GM12878 (cell line): ENCODE measurements at regions not wholly inside any gene's neighbourhood (a gene's known extent, or its start where the extent isn't known, plus 50 kb on each side); places are given as distances from the start of the nearest gene placed in this dataset.
A peak's percentile ranks its signal among the peaks of the same experiment; 100 is the strongest.

Source experiments
- ATAC-seq: fragments of 200-7000 bp; cut with Tn5 transposase; 3 replicates; pipeline ENCODE4 v1.9.1; 2020; ENCODE audit warnings: mild to moderate bottlenecking, moderate library complexity
- BruUV-seq: library from RNA; stranded (reverse); fragments of 400-500 nt; replicated peaks from 2 replicates; lab custom pipeline; 2021; lab: Mats Ljungman, UMichigan
- CTCF ChIA-PET: fragments of 300-600 bp; sonication (Branson Sonifier 250); formaldehyde crosslinking; extraction: SDS; loops from one replicate; lab custom pipeline; 2021; ENCODE audit warnings: inconsistent platforms; lab: Yijun Ruan, JAX
- POLR2A ChIA-PET: fragments of 350-600 bp; formaldehyde crosslinking; extraction: SDS; loops from one replicate; lab custom pipeline; 2021; ENCODE audit warnings: inconsistent platforms; lab: Charles Lee
- RAD21 ChIA-PET: fragments of 300-600 bp; sonication (Branson Sonifier 250); formaldehyde crosslinking; loops from one replicate; lab custom pipeline; 2023; ENCODE audit warnings: antibody characterized with exemption; ENCODE audit not compliant: unreplicated experiment; lab: Charles Lee
- SMC1A ChIA-PET: fragments of 300-600 bp; sonication (Branson Sonifier 250); formaldehyde crosslinking; loops from one replicate; lab custom pipeline; 2023; ENCODE audit not compliant: unreplicated experiment, uncharacterized antibody; lab: Charles Lee
- DNase-seq: peaks from one replicate; pipeline ENCODE4 v3.0.0-alpha.2; 2011; ENCODE audit warnings: low read depth, low spot score
- FAIRE-seq: peaks from 3 replicates; lab custom pipeline; 2011; peaks lifted over from hg19 to GRCh38; lab: Jason Lieb, UNC
- H2AFZ ChIP-seq: 2 replicates; pipeline ENCODE4 v1.6.0; 2011; ENCODE audit warnings: low read depth, low read length, control low read depth; ENCODE audit not compliant: control insufficient read depth
- H3K27ac ChIP-seq: 2 replicates; pipeline ENCODE4 v1.5.1; 2011; ENCODE audit warnings: control low read depth; ENCODE audit not compliant: control insufficient read depth, insufficient read depth
- H3K27me3 ChIP-seq, 2 experiments: replicated peaks in 1 of 2; 2 replicates each; pipeline versions ENCODE4 v1.6.0 to v1.6.1; 2011; ENCODE audit warnings: low read length in 1 of 2; ENCODE audit not compliant: control insufficient read depth in 2 of 2, insufficient read depth in 2 of 2
- H3K36me3 ChIP-seq, 2 experiments: 2 replicates each; pipeline ENCODE4 v1.5.1; 2011; ENCODE audit warnings: low read length in 1 of 2; ENCODE audit not compliant: control insufficient read depth in 2 of 2, insufficient read depth in 2 of 2
- H3K4me1 ChIP-seq: 2 replicates; pipeline ENCODE4 v1.6.1; 2011; ENCODE audit warnings: mild to moderate bottlenecking, low read length, moderate library complexity, mixed read lengths; ENCODE audit not compliant: control insufficient read depth, insufficient read depth
- H3K4me2 ChIP-seq: 2 replicates; pipeline ENCODE4 v1.6.0; 2011; ENCODE audit warnings: control low read depth; ENCODE audit not compliant: control insufficient read depth, insufficient read depth
- H3K4me3 ChIP-seq: fragments of 200-600 bp; sonication (generic); 2 replicates; pipeline ENCODE4 v1.5.1; 2016
- H3K79me2 ChIP-seq: 2 replicates; pipeline ENCODE4 v1.6.0; 2011; ENCODE audit warnings: low read length; ENCODE audit not compliant: control insufficient read depth, insufficient read depth
- H3K9ac ChIP-seq: 2 replicates; pipeline ENCODE4 v1.8.0; 2011; ENCODE audit warnings: low read length, control low read depth, mixed read lengths; ENCODE audit not compliant: control insufficient read depth, insufficient read depth
- H3K9me3 ChIP-seq: replicated peaks from 3 replicates; pipeline ENCODE4 v1.5.1; 2011; ENCODE audit warnings: mild to moderate bottlenecking, low read length; ENCODE audit not compliant: control insufficient read depth, insufficient read depth
- H4K20me1 ChIP-seq: 2 replicates; pipeline ENCODE4 v1.6.0; 2011; ENCODE audit not compliant: control insufficient read depth, insufficient read depth
- ASH2L ChIP-seq: fragments of 300-600, 200-600 bp; sonication (generic); IDR thresholded peaks from 2 replicates; pipeline ENCODE4 v1.6.1; 2017; ENCODE audit warnings: low read depth, mild to moderate bottlenecking, borderline replicate concordance
- BACH1 ChIP-seq: fragments of 450-650 bp; IDR thresholded peaks from 2 replicates; pipeline ENCODE4 v1.6.1; 2017; ENCODE audit warnings: mild to moderate bottlenecking, borderline replicate concordance
- CTCF ChIP-seq, 3 experiments: IDR thresholded peaks in 2 of 3; conservative IDR thresholded peaks in 1 of 3; 2 replicates each; pipeline ENCODE4 v1.5.1; 2011; ENCODE audit warnings: low read depth in 3 of 3, low read length in 3 of 3, mild to moderate bottlenecking in 3 of 3, control low read depth in 2 of 3, moderate library complexity in 2 of 3, inconsistent platforms in 1 of 3, mixed read lengths in 1 of 3; ENCODE audit not compliant: control insufficient read depth in 2 of 3, insufficient read depth in 1 of 3; ENCODE audit errors: extremely low read depth in 1 of 3
- E2F4 ChIP-seq: IDR thresholded peaks from 2 replicates; pipeline ENCODE4 v1.6.1; 2012; ENCODE audit warnings: low read depth, low read length, improper control_type of control experiment
- E2F8 ChIP-seq: fragments of 450-650 bp; IDR thresholded peaks from 2 replicates; pipeline ENCODE4 v1.6.1; 2018; ENCODE audit warnings: mild to moderate bottlenecking, low read depth, moderate library complexity; ENCODE audit not compliant: partially characterized antibody
- LARP7 ChIP-seq: fragments of 450-650 bp; IDR thresholded peaks from 2 replicates; pipeline ENCODE4 v1.6.1; 2017; ENCODE audit warnings: mild to moderate bottlenecking
- MLLT1 ChIP-seq: fragments of 450-650 bp; IDR thresholded peaks from 2 replicates; pipeline ENCODE4 v1.6.1; 2016; ENCODE audit warnings: mild to moderate bottlenecking
- NFYB ChIP-seq: IDR thresholded peaks from 2 replicates; pipeline ENCODE4 v1.6.1; 2011; ENCODE audit warnings: low read depth, mild to moderate bottlenecking, low read length, improper control_type of control experiment, moderate library complexity; ENCODE audit not compliant: insufficient read depth
- NR2C2 ChIP-seq: IDR thresholded peaks from 2 replicates; pipeline ENCODE4 v1.6.1; 2011; ENCODE audit warnings: borderline replicate concordance, low read depth; ENCODE audit not compliant: control insufficient read depth, insufficient read length
- NR2F1 ChIP-seq: fragments of 450-650 bp; conservative IDR thresholded peaks from 2 replicates; pipeline ENCODE4 v1.6.1; 2017; ENCODE audit warnings: mild to moderate bottlenecking
- RAD21 ChIP-seq: IDR thresholded peaks from 2 replicates; pipeline ENCODE4 v1.6.1; 2011; ENCODE audit warnings: mild to moderate bottlenecking, low read depth, low read length, moderate library complexity; ENCODE audit not compliant: insufficient read depth
- SMAD1 ChIP-seq: fragments of 450-650 bp; IDR thresholded peaks from 2 replicates; pipeline ENCODE4 v1.6.1; 2018; ENCODE audit warnings: mild to moderate bottlenecking, low read depth; ENCODE audit not compliant: partially characterized antibody
- TARDBP ChIP-seq: IDR thresholded peaks from 2 replicates; pipeline ENCODE4 v1.6.1; 2016; ENCODE audit warnings: borderline replicate concordance
- TCF7 ChIP-seq: IDR thresholded peaks from 2 replicates; pipeline ENCODE4 v1.6.1; 2014; ENCODE audit warnings: antibody characterized with exemption, borderline replicate concordance
- ZNF217 ChIP-seq: fragments of 450-650 bp; IDR thresholded peaks from 2 replicates; pipeline ENCODE4 v1.6.1; 2017; ENCODE audit warnings: antibody characterized with exemption, mild to moderate bottlenecking
- ZNF384 ChIP-seq: IDR thresholded peaks from 2 replicates; pipeline ENCODE4 v1.6.1; 2012; ENCODE audit warnings: low read depth, mild to moderate bottlenecking, low read length, improper control_type of control experiment, borderline replicate concordance
- WGBS: methylation state at CpG from one replicate; pipeline ENCODE4 v1.1.6; 2016; ENCODE audit warnings: low lambda C conversion rate; ENCODE audit not compliant: insufficient replicate concordance, insufficient coverage; ENCODE audit errors: missing lambda C conversion rate; 5-methylcytosine and 5-hydroxymethylcytosine counted together
- in situ Hi-C: fragments of 300-500 bp; cut with MboI; formaldehyde crosslinking; loops from 9 replicates; pipeline ENCODE4 v1.14.3; 2018; ENCODE audit warnings: mixed read lengths
- intact Hi-C: fragments of 100-400 bp; cut with micrococcal nuclease; formaldehyde crosslinking; loops from one replicate; pipeline ENCODE4 v1.14.2; 2022; ENCODE audit not compliant: unreplicated experiment

- Histone ChIP-seq H3K79me2 (no peaks in the 10 kb centered on the region), H3K27ac (peak overlapping the region; percentile 40; the same call in 1 of the 2 replicates), H3K4me1 (peaks cover 19% of the 10 kb centered on the region), H4K20me1 (no peaks in the 10 kb centered on the region), H3K4me2 (no peak overlapping the region), H2AFZ (no peak overlapping the region), H3K36me3 (no peaks in the 10 kb centered on the region), H3K27me3 (no peaks in the 10 kb centered on the region), H3K9ac (no peak overlapping the region), H3K9me3 (no peaks in the 10 kb centered on the region), H3K4me3 (no peak overlapping the region)
- ChIA-PET SMC1A (interaction anchor here (1.0 to 2.0 kb wide), 7 partner anchors 9 to 171 kb away, joined by 3 to 6 read pairs (median 5); no protein-coding TSS in a partner anchor), POLR2A (no interaction called here), RAD21 (no interaction called here), CTCF (no interaction called here)
- BruUV-seq = no TSS peak
- peak; percentile 48 for DNase-seq
- intact Hi-C loops (loop anchor here (2.0 kb wide), 1 partner anchor 16 kb away; no protein-coding TSS in a partner anchor), in situ Hi-C loops (no loop called here)
- FAIRE-seq = no peak
- WGBS = 75% methylated on average over 3 of the region's 3 CpGs
- peak; percentile 89 for ATAC-seq
- TF ChIP-seq CTCF (IDR thresholded peaks at IDR 0.05 in 2 of 3, conservative IDR thresholded peaks at IDR 0.05 in 1 of 3; ENCODE audit: control insufficient read depth in 2 of 3, extremely low read depth in 1 of 3, insufficient read depth in 1 of 3, low read depth in 3 of 3, low read length in 3 of 3) = no peak
- TF ChIP-seq ZNF217 = no peak
- TF ChIP-seq MLLT1 = no peak
- no peak for TF ChIP-seq LARP7
- no peak for TF ChIP-seq NFYB
- no peak for TF ChIP-seq ZNF384
- TF ChIP-seq NR2C2 = no peak
- TF ChIP-seq E2F8 = no peak
- no peak for TF ChIP-seq E2F4
- no peak for TF ChIP-seq TARDBP
- no peak for TF ChIP-seq BACH1
- no peak for TF ChIP-seq NR2F1
- TF ChIP-seq SMAD1 = no peak
- TF ChIP-seq TCF7 = no peak
- TF ChIP-seq ASH2L = no peak
- no peak for TF ChIP-seq RAD21
These were observed 66.1 kb upstream of the FOXN2 start for GRCh38 chr2:48248251-48248933.
